GM19463 (cell line): ENCODE measurements at regions not wholly inside any gene's neighbourhood (a gene's known extent, or its start where the extent isn't known, plus 50 kb on each side); places are given as distances from the start of the nearest gene placed in this dataset.

Source experiments
- ATAC-seq: cut with Tn5 transposase; IDR thresholded peaks from one replicate; pipeline ENCODE4 v1.9.1; 2021; ENCODE audit warnings: mild to moderate bottlenecking, moderate library complexity; ENCODE audit not compliant: unreplicated experiment

DNA sequence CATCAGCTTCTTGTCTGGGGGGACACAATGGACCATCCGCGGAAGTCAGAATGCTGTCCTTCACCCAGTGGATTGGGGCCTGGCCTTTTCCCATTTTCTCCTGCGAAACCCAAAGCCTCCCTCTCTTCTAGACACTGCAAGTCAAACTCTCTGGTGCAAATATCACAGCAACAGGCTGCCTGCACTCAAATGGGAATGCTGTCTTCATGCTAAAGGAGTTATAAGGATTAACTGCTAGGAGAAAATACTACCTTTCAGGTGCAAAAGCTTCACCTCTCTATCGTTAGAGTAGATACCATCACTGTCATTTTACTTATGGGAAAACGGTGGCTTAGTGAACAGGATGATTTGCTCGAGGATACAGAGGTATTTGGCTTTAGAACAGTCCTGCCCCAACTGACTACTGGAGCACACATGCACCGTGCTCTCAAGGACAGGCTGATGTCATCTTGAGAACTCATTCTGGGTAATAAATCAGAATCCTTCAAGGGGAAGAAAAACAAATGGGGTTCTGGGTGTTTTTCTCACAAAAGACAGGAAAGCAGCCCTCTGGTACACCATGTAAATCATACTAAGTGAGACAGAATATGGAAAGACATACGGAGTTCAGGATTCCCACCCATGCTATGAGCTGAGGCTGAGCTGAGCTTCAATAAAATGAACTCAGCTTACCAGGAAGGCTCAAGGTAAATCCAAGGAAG, 100.9 kb downstream of the SAMD9 start:
- ATAC-seq: no peak

DNA sequence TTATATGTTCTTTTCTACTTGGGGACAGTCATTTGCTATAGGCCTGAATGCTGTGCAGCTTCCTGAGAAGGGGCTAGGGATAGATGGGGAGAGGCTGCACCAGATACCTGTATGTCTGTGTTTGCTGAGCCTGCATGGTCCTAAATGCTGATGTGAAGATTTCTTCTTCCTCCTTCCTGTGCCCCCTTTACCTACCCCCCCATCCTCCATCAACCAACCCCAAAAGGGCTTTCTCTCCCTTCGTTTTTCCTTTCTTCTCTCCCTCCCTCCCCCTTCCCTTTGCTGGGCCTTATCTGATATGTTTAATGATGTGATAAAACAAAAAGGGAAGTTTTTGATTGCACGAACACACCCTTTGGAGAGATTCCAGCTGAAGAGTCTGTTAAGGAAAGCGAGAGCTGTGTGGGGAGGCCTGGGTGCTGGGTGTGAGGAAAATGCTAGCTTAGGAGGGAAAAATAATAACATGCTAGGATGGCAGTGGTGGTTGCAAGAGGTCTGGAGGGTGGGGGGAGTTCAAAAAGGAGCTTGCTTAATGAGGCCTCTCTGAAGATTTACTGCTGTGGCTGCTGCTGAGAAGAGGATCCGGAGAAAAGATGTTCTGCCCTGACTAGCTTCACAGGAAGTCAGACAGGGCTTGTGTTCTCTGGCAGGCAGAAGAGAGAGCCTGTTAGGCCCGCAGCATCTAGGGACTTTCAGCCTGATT, 101.8 kb downstream of the SAMD9 start:
- ATAC-seq: no peak

DNA sequence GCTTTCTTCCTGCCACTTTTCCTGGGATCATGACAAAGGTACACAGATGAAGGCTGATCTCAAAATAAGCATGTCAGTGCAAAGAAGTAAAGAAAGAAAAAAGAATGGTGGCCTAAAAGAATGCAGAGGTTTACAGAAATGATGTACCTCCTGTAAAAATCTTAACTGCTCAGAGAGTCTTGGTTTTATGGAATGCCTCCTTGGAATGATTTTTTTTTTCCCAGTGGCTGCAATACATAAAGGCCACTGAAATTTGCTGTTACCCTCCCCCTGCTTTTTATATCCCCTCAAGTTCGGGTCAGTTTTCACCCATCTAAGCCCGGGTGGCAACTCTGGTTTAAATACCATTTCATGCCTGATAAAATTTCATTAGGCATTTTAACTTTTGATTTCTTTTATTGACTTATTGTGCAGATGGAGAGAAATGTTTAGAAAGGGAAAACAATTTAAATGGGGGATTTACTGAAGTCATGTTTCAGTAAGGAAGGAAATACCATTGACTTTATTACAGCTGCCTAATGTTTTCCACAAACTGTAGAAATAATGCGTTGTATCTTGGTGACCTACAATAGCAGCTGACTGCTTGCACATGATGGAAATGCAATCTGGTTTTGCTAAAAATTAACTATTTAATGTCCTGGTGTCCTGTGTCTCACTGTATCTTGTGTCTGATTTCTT, 102.5 kb downstream of the SAMD9 start:
- ATAC-seq: no peak

GRCh38 chr7:93014410-93014809, 103.4 kb downstream of the SAMD9 start:
- no peak for ATAC-seq

- no peak for ATAC-seq
These were observed 104.2 kb downstream of the SAMD9 start for GRCh38 chr7:93013446-93014061.

DNA sequence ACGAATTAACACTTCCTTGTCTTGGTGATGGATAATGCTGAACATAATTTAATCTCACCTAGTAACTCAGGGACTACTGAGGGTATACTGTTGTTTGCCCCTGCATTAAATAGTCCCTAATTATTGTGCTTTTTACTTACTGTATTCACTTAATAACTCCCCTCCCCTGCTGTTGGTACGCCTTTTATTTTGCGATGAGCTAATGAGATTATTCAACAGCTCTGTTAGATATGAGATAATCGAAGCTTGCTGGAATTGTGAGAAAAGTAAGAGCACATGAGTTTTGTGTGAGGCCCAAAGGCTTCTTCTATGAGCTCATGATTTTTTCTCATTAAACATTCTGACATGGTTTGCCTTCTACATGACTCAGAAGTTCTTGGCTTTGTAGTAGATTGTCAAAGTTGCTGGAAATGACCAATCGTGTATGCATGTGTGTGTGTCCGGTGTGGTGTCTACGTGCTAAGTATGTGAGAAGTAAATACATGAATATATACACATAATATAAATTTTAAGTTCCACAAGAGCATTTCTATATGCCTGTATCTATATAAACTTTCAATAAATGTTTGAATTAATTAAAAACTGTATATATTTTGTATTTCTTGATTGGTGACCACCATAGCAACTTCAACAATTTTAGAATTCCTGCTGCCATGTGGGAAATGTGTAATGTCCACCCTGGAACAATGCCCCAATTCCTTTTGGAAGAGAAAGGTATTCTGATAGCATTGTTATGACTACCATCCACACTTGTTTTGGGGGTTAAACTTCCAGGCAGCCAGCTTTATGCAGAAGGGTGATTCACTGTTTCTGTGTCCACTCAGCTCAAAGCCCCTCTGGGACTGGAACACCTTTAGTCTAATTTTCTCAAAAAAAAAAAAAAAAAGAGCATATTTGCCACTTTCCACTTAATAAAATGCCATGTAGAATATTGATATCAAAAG, 106.2 kb downstream of the SAMD9 start:
- no peak for ATAC-seq

DNA sequence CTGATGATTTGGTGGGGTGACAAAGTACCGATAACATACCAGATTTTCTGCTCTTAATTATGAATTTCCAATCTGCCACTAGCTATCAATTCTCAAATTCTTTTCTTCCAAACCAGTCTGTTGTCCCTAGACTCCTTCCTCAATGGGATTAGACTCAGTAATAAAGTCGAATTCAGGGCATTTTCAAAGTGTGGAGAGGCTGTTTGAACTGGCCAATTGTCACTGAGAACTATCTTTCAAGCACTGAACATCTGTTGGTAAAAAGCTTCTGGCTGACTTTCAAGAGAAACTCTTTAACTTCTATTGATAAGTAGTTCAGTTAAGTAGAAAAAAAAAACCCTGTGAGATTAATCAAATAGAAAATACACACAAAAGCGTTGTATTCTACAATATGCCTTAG, 108.9 kb downstream of the SAMD9 start:
- no peak for ATAC-seq

DNA sequence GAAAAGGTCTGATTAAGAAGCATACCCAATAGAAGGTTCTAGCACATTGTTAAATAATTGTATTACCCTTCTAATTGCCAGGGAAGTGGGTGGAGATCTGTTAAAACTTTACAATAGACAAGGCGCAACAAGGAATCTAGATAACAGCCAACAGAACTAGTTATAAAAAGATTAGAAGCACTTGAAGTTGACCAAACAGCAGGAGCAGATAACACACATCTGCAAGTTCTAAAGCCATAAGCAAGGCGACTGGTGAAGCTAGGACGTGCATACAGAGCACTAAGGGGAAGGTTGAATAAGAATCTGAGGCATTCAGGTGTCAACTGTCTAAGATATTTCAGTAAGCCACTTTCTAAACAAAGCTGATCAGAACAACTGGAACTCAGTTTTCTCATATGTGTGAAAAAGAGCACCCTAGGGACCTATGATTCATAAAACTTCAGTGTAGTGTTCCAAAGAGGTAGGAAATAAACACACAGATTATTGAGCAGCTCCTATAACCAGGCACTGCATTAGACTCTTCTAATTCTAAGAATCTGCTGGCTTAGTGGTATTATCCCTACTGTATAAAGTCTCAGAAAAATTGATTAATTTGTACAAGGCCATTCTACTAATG, 111.2 kb downstream of the SAMD9 start:
- ATAC-seq: no peak

DNA sequence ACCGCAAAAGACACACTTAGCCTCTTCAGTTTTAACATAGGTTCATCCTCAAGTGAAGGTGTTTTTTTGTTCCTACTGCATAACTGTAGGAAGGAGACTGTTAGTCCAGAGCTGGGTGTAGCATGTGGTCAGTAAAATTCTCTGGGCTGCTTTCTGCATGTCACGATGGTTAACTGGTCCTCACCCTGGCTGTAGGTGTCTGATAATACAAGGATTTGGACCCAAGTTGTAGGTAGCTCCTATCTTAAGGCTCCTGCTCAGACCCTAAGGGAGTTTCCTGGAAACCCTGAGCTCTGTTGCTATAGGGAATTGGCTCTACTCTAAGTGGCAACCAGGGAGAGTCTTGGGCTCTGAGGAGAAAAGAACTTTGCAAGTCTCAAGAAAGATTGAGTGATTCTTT, 112.9 kb downstream of the SAMD9 start:
- ATAC-seq: no peak

DNA sequence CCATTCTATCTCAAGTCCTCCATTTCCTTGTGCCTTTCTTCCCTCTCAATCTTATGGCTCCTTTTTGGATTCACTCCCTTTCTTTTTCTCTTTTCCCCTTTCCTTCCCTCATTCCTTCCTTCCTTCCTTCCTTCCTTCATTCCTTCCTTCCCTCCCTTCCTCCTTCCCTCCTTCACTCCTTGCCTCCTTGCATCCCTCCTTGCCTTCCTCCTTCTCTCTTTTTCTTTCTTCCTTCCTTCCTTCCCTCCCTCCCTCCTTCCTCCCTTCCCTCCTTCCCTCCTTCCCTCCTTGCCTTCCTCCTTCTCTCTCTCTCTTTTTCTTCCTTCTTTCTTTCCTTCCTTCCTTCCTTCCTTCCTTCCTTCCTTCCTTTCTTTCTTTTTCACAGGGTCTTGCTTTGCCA, 120.1 kb downstream of the SAMD9 start:
- no peak for ATAC-seq

DNA sequence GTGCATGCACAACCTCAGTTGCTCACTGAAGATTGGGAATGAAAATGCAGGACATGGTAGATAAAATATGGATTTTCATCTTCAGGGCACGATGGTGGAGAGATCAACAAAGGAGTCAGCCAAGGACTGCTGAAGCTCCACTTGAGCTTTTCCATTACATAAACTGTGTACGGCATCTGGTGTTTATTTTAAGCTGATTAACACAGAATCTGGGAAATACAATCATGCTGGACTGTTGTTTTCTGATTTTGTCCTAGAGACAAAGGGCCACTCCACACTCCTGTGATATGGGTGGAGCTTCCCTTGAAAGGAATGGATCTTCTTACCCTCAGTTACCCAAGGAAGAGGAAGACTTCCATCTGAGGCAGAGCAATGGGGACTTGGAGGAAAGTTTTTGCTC, 120.6 kb downstream of the SAMD9 start:
- no peak for ATAC-seq

- ATAC-seq: no peak
These were observed 122.9 kb downstream of the SAMD9 start for GRCh38 chr7:92994901-92995300.

GRCh38 chr7:92992932-92993331, 124.8 kb downstream of the SAMD9 start:
- no peak for ATAC-seq

- no peak for ATAC-seq
These were observed 125.3 kb downstream of the SAMD9 start for GRCh38 chr7:92992483-92992882.

- ATAC-seq: no peak
These were observed 126.6 kb downstream of the SAMD9 start for GRCh38 chr7:92991190-92991589.

DNA sequence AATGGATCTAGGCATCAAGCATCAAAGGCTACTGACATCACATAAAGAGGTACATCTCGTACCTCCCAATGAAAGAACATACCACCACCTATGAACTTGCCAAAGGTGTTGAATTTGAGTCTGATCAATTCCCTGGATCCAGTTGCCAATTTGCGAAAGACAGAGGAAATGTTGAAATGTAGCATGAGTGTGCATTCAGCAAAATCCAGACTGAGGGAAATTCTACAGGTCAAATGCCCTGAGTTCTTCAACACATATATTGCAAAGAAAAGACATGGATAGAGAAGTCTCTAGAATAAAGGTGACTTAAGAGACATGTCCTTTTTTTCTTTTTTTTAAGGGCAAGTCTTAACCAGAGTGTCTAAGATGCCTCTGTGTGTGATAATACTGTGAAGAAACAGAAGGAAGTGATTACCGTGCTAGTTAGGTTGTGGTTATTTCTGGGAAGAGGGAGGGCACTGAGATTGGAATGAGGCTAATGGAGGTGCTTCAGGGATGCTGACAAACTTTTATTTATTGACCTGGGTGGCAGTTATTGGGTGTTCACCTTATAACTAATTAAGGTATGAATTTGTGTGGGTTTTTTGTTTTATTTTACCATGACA, 128.7 kb downstream of the SAMD9 start:
- no peak for ATAC-seq

DNA sequence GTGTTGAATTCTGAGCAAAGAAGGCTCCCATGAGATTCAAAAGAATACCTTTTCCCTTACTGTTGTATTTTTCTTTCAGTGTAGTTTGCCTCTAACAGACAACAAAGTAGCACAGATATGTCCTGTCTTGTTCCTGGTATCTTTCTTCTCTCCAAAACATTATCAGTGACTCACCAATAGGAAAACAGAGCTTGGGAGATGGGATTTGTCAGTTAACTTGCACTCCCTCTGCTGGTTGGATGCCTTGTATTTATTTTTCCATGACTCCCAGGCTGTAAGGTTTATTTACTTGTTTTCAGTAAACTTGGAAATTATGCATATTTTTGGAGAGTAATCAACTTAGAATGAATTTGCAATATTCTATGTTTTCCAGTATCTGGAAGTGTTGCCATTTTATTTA, 129.7 kb downstream of the SAMD9 start:
- ATAC-seq: no peak

DNA sequence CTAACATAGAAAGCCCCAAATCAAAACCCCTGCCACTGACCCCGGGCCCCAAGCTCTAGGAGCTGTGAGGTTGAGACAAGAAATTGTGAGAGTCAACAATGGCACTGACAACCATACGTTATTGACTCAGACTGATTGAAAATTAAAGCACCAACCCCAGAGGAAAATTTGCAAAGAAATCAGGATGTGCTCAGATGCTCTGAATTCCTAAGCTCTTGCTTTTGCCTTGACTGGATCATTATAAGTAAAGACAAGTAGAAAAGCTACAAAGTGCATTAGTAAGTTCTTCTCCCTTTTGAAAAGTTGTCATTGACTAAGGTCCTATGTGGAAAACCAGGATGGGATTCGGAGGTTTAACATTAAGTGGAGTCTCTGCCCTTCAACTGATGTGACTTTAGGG, 130.2 kb downstream of the SAMD9 start:
- ATAC-seq: no peak

GRCh38 chr7:92987095-92987494, 130.7 kb downstream of the SAMD9 start:
- no peak for ATAC-seq

DNA sequence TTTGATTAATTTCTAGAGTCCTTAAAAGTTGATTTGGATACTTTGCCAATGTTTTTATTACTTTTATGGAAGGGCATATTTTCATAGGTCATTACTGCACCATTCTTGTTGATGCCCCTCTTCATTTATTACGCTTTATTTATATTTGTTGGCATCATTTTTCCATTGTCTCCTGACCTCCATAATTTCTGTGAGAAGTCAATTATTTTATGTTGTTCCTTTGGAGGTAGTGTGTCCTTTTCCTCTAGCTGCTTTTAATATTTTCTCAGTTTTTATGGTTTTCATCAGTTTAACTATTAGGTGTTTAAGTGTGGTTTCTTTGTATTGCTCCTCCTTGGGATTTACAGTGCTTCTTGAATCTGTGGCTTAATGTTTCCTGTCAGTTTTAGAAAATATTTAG, 134.9 kb downstream of the SAMD9 start:
- no peak for ATAC-seq
